ENCODE measurements at regions not wholly inside any gene's neighbourhood (a gene's known extent, or its start where the extent isn't known, plus 50 kb on each side); places are given as distances from the start of the nearest gene placed in this dataset.

DNA sequence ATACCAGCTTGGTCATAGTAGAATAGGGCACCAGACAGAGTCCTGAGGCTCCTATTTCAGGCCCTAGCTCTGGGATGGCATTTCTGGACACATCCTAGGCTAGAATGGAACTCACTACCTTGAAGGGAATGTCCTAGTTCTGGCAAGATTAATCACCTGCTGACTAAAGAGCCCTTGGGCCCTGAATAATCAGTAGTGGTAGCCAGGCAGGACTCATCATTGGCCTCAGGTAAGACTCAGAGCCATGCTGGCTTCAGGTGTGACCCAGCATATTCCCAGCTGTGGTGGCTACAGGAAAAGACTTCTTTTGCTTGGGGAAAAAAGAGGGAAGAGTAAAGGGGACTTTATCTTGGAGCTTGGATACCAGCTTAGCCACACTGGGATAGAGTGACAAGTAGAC lies 131.0 kb upstream of the SRD5A2 start:
- no peak for TF ChIP-seq POLR2A (IDR thresholded peaks at IDR 0.05)
- TF ChIP-seq, protein P1, sequence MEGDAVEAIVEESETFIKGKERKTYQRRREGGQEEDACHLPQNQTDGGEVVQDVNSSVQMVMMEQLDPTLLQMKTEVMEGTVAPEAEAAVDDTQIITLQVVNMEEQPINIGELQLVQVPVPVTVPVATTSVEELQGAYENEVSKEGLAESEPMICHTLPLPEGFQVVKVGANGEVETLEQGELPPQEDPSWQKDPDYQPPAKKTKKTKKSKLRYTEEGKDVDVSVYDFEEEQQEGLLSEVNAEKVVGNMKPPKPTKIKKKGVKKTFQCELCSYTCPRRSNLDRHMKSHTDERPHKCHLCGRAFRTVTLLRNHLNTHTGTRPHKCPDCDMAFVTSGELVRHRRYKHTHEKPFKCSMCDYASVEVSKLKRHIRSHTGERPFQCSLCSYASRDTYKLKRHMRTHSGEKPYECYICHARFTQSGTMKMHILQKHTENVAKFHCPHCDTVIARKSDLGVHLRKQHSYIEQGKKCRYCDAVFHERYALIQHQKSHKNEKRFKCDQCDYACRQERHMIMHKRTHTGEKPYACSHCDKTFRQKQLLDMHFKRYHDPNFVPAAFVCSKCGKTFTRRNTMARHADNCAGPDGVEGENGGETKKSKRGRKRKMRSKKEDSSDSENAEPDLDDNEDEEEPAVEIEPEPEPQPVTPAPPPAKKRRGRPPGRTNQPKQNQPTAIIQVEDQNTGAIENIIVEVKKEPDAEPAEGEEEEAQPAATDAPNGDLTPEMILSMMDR (IDR thresholded peaks at IDR 0.05 in 8 of 11, conservative IDR thresholded peaks at IDR 0.05 in 3 of 11): no peak
- no peak for TF ChIP-seq POLR2AphosphoS5 (IDR thresholded peaks at IDR 0.05)

All from spleen (tissue), 7 donors.